BLaER1 (cell line): ENCODE measurements at regions not wholly inside any gene's neighbourhood (a gene's known extent, or its start where the extent isn't known, plus 50 kb on each side); places are given as distances from the start of the nearest gene placed in this dataset.
A peak's percentile ranks its signal among the peaks of the same experiment; 100 is the strongest.

Experiments used
- H3K27ac ChIP-seq: shearing (Covaris generic); formaldehyde crosslinking; 2 replicates; pipeline ENCODE4 v1.8.1; 2022
- H3K27me3 ChIP-seq: shearing (Covaris generic); formaldehyde crosslinking; 2 replicates; pipeline ENCODE4 v1.8.1; 2022
- H3K36me3 ChIP-seq: shearing (Covaris generic); formaldehyde crosslinking; 2 replicates; pipeline ENCODE4 v1.8.1; 2022
- H3K4me1 ChIP-seq: shearing (Covaris generic); formaldehyde crosslinking; 2 replicates; pipeline ENCODE4 v1.8.1; 2022
- H3K4me2 ChIP-seq: shearing (Covaris generic); formaldehyde crosslinking; 2 replicates; pipeline ENCODE4 v1.8.1; 2022
- H3K4me3 ChIP-seq: shearing (Covaris generic); formaldehyde crosslinking; 2 replicates; pipeline ENCODE4 v1.8.1; 2022
- H3K9ac ChIP-seq: shearing (Covaris generic); formaldehyde crosslinking; 2 replicates; pipeline ENCODE4 v1.8.1; 2022
- H3K9me3 ChIP-seq: shearing (Covaris generic); formaldehyde crosslinking; 2 replicates; pipeline ENCODE4 v1.8.1; 2022
- H4K20me1 ChIP-seq: shearing (Covaris generic); formaldehyde crosslinking; 2 replicates; pipeline ENCODE4 v1.8.1; 2022
- Cebpa-rat ChIP-seq: shearing (Covaris generic); IDR thresholded peaks from 2 replicates; pipeline ENCODE4 v1.8.1; 2022

DNA sequence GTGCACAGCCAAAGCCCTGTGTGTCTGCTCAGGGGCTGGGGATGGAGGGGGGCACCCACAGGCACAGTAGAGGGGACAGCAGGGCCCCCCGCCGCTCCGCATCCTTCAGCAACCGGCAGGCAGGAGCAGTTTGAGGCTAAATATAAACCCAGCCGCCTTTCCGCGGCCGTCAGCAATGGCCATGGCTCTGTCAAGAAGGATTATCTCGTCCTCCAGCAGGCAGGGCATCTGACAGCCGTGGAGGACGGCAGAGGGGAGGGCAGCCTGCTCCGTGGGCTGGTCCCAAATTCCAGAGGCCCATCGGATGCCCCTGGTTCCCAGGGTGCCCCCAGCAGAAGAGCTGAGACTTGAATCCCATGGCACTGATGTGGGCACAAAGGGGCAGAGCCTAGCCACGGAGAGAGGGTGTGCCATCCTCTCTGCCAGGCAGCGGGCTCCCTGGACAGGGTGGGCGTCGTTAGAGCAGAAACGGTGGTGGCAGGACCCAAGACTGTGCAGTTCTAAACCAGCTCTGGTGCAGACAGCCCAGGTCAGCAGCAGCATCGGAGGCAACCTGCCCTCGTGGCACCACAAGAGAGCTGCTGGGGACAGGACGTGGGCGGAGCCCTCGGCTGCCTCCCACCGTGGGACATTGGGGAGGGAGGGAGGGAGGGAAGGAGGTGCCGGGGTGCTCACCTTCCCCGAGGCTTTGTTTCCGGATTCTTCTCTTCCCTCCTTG lies 198.8 kb upstream of the CIBAR2 start:
- TF ChIP-seq Cebpa-rat, result no peak
- Histone ChIP-seq H3K4me1 (peaks cover 96% of the 10 kb centered on the region), H3K27ac (peak overlapping the region; percentile 91), H3K4me2 (peak overlapping the region; percentile 98), H3K9me3 (no peaks in the 10 kb centered on the region), H3K4me3 (peak overlapping the region; percentile 52), H4K20me1 (no peaks in the 10 kb centered on the region), H3K27me3 (no peaks in the 10 kb centered on the region), H3K9ac (peak overlapping the region; percentile 77), H3K36me3 (no peaks in the 10 kb centered on the region)

DNA sequence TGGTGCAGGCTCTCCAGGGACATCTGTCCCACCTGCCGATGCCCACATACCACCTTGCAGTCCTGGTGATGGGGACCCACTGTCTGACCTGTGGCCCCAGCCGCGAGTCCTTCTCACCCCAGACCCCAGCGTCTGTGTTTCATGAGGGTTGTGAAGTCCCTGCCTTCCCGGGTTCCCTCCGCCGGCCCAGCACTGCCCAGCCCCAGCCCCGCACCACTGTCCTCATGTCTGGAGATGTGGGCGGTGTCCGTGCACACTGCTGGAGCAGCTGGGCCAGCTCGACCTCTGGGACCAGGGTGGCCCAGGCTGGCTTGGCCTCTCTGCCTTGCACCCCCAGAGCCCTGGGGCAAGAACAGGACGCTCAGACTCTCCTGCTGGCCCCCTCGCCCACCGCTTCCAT lies 199.5 kb upstream of the CIBAR2 start:
- TF ChIP-seq Cebpa-rat, result no peak
- peak overlapping the region; percentile 91 for H3K27ac ChIP-seq
- H3K9me3 ChIP-seq, result no peaks in the 10 kb centered on the region
- H3K27me3 ChIP-seq, result no peaks in the 10 kb centered on the region
- H3K9ac ChIP-seq, result peak overlapping the region; percentile 77
- no peaks in the 10 kb centered on the region for H3K36me3 ChIP-seq
- peak overlapping the region; percentile 52 for H3K4me3 ChIP-seq
- H4K20me1 ChIP-seq, result no peaks in the 10 kb centered on the region
- peaks cover 96% of the 10 kb centered on the region for H3K4me1 ChIP-seq
- peak overlapping the region; percentile 98 for H3K4me2 ChIP-seq

DNA sequence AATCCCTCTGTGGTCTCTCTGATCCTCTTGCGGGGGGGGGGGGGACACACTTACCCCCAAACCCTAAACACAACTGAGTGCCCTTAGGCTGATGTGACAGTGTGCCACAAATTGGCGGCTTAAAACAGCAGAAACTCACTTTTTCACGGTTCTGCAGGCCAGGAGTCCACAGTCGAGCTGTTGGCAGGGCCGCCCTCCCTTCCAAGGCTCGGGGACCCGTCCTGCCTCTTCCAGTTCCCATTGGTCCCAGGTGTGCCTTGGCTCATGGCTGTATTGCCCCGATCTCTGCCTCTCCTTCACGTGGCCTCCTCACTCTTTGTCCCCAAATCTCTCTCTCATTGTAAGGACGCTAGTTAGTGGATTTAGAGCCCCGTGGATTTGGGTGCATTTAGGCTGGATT lies 199.9 kb upstream of the CIBAR2 start:
- H4K20me1 ChIP-seq, result no peaks in the 10 kb centered on the region
- peak overlapping the region; percentile 77 for H3K9ac ChIP-seq
- peak overlapping the region; percentile 52 for H3K4me3 ChIP-seq
- H3K9me3 ChIP-seq, result no peaks in the 10 kb centered on the region
- no peaks in the 10 kb centered on the region for H3K27me3 ChIP-seq
- peak overlapping the region; percentile 91 for H3K27ac ChIP-seq
- TF ChIP-seq Cebpa-rat, result no peak
- H3K4me1 ChIP-seq, result peaks cover 96% of the 10 kb centered on the region
- peak overlapping the region; percentile 98 for H3K4me2 ChIP-seq
- no peaks in the 10 kb centered on the region for H3K36me3 ChIP-seq

DNA sequence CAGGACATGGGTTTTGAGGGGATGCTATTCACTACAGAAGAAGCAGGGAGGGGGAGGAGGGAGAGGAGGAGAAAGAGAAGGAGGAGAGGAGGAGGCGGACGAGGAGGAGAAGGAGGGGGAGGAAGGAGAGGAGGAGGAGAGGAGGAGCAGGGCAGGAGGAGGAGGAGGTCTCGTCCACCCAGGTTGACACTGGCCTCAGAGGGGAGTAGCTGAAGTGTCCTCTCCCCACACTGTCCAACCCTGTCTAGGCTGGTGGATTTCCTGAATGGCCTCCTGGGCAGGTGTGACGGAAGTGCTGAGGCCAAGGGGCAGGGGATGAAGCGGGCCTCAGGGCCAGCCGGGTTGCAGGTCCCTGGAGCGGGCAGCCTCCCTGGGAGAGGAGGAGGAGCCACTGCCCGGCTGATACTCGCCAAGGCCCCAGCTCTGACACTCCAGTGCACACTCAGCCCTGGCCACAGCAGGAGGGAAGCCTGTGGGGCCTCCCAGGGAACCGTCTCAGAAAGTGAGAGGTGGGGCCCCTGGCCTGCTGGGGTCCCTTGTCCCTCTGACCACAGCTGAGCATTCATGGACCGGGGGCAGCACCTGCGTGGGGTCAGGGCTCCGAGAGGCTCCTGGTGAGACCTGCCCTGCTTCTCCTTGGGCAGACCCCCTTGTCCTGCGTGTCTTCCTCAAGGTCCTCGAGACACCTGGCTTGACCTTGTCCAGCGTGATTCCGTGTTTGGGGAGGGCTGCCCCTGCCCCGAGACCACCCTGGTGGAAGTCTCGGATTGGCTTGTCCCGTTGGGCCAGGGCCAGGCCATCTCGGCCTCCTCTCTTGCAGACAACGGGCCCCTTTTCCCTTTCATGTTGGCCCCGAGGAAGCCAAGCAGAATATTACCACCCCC lies 200.6 kb upstream of the CIBAR2 start:
- TF ChIP-seq Cebpa-rat, result no peak
- H3K27ac ChIP-seq, result peak overlapping the region; percentile 91
- H3K9me3 ChIP-seq, result no peaks in the 10 kb centered on the region
- H3K4me3 ChIP-seq, result peak overlapping the region; percentile 52
- H3K36me3 ChIP-seq, result no peaks in the 10 kb centered on the region
- peak overlapping the region; percentile 98 for H3K4me2 ChIP-seq
- peaks cover 96% of the 10 kb centered on the region for H3K4me1 ChIP-seq
- peak overlapping the region; percentile 77 for H3K9ac ChIP-seq
- H4K20me1 ChIP-seq, result no peaks in the 10 kb centered on the region
- H3K27me3 ChIP-seq, result no peaks in the 10 kb centered on the region

DNA sequence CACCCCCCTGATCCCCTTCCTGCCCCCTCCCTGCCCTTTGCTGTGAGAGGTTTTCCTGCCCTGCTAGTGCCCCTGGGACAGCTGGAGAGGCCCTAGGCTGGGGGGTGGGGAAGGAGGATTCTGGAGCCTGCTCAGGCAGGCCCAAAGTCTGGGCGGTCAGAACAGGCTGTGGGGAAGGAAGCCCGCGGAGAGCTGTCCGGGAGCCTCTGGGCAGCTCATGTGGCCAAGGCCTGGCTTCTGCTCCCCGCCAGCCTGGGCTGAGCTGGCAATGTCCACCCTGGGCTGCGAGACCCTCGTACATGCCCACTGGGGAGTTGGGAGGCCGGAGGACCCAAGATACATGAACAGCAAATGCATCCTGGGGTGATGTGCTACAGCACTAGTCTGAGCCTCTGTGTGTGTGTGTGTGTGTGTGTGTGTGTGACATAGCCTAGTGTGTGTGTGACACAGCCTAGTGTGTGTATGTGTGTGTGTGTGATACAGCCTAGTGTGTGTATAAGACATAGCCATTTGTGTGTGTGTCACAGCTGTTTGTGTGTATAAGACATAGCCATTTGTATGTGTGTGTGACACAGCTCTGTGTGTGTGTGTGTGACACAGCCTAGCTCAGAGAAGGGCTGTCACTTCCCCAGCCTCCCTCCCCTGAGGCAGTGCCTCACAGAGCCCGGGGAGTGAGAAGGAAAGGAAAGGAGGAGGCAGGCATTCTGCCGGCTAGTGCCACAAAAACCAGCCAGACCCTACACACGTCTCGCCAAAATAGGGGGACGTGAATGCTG lies 201.4 kb upstream of the CIBAR2 start:
- H3K4me1 ChIP-seq, result peaks cover 96% of the 10 kb centered on the region
- peak overlapping the region; percentile 91 for H3K27ac ChIP-seq
- no peaks in the 10 kb centered on the region for H3K27me3 ChIP-seq
- no peak for TF ChIP-seq Cebpa-rat
- peak overlapping the region; percentile 46 for H3K4me3 ChIP-seq
- H3K9ac ChIP-seq, result peak overlapping the region; percentile 77
- no peaks in the 10 kb centered on the region for H3K36me3 ChIP-seq
- H4K20me1 ChIP-seq, result no peaks in the 10 kb centered on the region
- H3K4me2 ChIP-seq, result peak overlapping the region; percentile 98
- no peaks in the 10 kb centered on the region for H3K9me3 ChIP-seq

DNA sequence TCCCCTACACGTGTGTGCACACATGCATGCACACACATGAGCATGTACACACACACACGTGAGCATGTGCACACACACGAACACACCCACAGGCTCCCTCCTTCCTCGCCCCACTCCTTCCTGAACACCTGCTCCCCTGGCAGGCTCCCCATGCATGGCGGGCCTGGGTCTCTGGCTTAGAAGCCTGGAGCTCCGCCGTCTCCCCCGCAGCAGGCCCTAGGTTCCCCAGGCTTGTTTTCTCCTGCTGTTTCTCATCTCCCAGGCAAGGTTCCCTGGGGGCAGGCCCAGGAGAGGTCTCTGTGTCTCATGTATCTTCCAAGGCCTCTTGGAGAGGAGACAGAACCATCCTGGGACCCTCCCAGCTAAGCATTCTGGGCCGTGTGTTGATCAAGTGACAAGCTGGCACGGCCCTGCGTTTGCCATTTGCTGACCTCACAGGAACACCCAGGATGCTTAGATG lies 202.3 kb upstream of the CIBAR2 start:
- Histone ChIP-seq H3K27me3 (no peaks in the 10 kb centered on the region), H3K9me3 (no peaks in the 10 kb centered on the region), H3K4me2 (peak overlapping the region; percentile 98), H3K9ac (peak overlapping the region; percentile 76; the same call in 1 of the 2 replicates), H3K4me3 (peak overlapping the region; percentile 46; the same call in 1 of the 2 replicates), H3K27ac (peak overlapping the region; percentile 91), H3K4me1 (peaks cover 96% of the 10 kb centered on the region), H3K36me3 (no peaks in the 10 kb centered on the region), H4K20me1 (no peaks in the 10 kb centered on the region)
- no peak for TF ChIP-seq Cebpa-rat

DNA sequence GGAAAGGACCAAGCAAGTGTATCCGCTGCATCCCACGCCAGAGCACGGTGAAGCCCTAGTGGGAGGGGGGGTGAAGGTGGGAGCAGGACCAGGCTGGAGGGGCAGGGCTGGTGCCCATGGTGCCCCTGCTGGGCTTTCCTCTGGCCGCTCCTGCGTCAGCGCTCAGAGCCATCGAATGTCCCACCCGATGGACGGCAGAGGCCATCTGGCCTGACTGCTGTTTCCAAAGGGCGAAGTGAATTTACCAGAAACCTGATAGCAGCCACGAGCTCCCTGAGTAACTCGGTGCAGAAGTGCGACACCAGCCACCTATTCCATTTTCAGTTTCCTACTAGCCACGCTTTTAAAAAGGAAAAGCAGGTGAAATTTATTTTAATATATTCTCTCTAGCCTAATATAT lies 203.6 kb upstream of the CIBAR2 start:
- H3K27me3 ChIP-seq, result no peaks in the 10 kb centered on the region
- H4K20me1 ChIP-seq, result no peaks in the 10 kb centered on the region
- no peak overlapping the region for H3K9ac ChIP-seq
- H3K4me2 ChIP-seq, result peak overlapping the region; percentile 98
- no peak for TF ChIP-seq Cebpa-rat
- no peaks in the 10 kb centered on the region for H3K36me3 ChIP-seq
- peaks cover 99% of the 10 kb centered on the region for H3K4me1 ChIP-seq
- peak overlapping the region; percentile 91; the same call in 1 of the 2 replicates for H3K27ac ChIP-seq
- no peak overlapping the region for H3K4me3 ChIP-seq
- no peaks in the 10 kb centered on the region for H3K9me3 ChIP-seq

DNA sequence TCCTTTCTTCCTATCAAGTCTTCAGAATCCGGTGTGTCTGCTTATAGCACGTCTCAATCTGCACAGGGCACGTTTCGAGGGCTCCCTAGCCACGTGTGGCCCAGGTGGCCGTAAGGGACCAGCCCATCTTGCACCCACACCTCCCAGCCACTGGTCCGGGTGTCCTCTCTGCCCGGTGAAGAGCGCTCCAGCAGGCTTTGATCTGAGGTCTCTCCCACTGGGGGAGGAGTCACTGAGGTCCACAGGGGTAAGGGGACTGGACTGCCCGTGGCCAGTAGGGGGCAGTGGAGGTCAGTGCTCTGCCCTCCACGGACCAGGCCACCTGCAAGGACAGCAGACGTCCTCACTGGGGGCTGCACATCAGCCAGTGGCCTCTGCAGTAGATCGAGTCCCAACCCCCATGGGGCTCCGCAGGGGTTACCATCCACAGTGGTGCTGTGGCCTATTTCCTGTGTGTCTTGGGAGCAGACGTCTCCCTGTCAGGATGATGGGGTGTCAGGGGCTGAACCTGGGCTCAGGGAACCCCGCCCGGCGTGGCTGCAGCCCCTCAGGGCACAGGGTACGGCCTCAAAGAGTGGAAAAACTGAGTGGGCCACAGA lies 204.1 kb upstream of the CIBAR2 start:
- no peaks in the 10 kb centered on the region for H4K20me1 ChIP-seq
- H3K4me2 ChIP-seq, result peak overlapping the region; percentile 98
- peaks cover 99% of the 10 kb centered on the region for H3K4me1 ChIP-seq
- no peak overlapping the region for H3K9ac ChIP-seq
- no peaks in the 10 kb centered on the region for H3K9me3 ChIP-seq
- H3K36me3 ChIP-seq, result no peaks in the 10 kb centered on the region
- peak overlapping the region; percentile 54; the same call in 1 of the 2 replicates for H3K27ac ChIP-seq
- no peak overlapping the region for H3K4me3 ChIP-seq
- H3K27me3 ChIP-seq, result no peaks in the 10 kb centered on the region
- TF ChIP-seq Cebpa-rat, result no peak

DNA sequence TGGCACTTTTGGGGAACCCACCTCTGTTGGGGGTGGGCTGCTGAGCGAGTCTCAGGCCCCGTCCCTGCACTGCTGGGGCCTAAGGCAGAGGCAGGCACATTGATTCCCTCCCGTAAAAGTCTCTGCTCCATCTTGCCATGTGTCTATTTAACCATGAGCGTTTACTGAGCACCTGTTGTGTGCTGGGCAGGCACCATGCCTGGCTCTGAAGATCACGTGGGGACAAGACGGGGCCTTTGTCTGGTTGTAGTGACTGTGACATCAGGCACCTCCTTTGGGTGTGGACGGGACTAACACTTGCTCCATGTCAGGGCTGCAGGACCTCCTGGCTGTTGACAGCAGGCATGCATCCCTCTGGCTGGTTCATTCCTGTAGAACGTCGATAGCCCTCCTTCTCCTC lies 204.7 kb upstream of the CIBAR2 start:
- H3K4me2 ChIP-seq, result peak overlapping the region; percentile 98
- H3K9me3 ChIP-seq, result no peaks in the 10 kb centered on the region
- no peaks in the 10 kb centered on the region for H4K20me1 ChIP-seq
- no peak for TF ChIP-seq Cebpa-rat
- no peaks in the 10 kb centered on the region for H3K36me3 ChIP-seq
- no peaks in the 10 kb centered on the region for H3K27me3 ChIP-seq
- no peak overlapping the region for H3K4me3 ChIP-seq
- peak overlapping the region; percentile 54; the same call in 1 of the 2 replicates for H3K27ac ChIP-seq
- H3K4me1 ChIP-seq, result peaks cover 99% of the 10 kb centered on the region
- H3K9ac ChIP-seq, result no peak overlapping the region; the same call in 1 of the 2 replicates
